ENCODE measurements at regions not wholly inside any gene's neighbourhood (a gene's known extent, or its start where the extent isn't known, plus 50 kb on each side); places are given as distances from the start of the nearest gene placed in this dataset.

GRCh38 chr1:147080671-147081394 lies 91.4 kb downstream of the PRKAB2 start:
- TF ChIP-seq CTCF (IDR thresholded peaks at IDR 0.05; ENCODE audit: low read length) (no peak), EZH2 (IDR thresholded peaks at IDR 0.05; ENCODE audit: borderline replicate concordance, low read length) (no peak)

Data from OCI-LY1 (cell line).